HG03175 (cell line): ENCODE measurements at regions not wholly inside any gene's neighbourhood (a gene's known extent, or its start where the extent isn't known, plus 50 kb on each side); places are given as distances from the start of the nearest gene placed in this dataset.
"Not testable (repeated sequence)": the region's sequence is repeated elsewhere in the genome, so short reads cannot be mapped to it uniquely, and the experiment has no call there.

Source experiments
- ATAC-seq: cut with Tn5 transposase; IDR thresholded peaks from one replicate; pipeline ENCODE4 v1.9.1; 2021; ENCODE audit warnings: mild to moderate bottlenecking, moderate library complexity; ENCODE audit not compliant: unreplicated experiment

GRCh38 chr7:118898284-118898683 lies 673.8 kb downstream of the ANKRD7 start:
- no peak for ATAC-seq

GRCh38 chr7:118902600-118902999 lies 678.1 kb downstream of the ANKRD7 start:
- ATAC-seq = no peak

GRCh38 chr7:118907911-118908527 lies 683.5 kb downstream of the ANKRD7 start:
- no peak for ATAC-seq

GRCh38 chr7:118916120-118916519 lies 691.6 kb downstream of the ANKRD7 start:
- not testable (repeated sequence) for ATAC-seq

- ATAC-seq = no peak
Observed at GRCh38 chr7:118918556-118918955, 694.1 kb downstream of the ANKRD7 start.

GRCh38 chr7:118938845-118939244 lies 714.3 kb downstream of the ANKRD7 start:
- ATAC-seq = no peak

- no peak for ATAC-seq
Observed at GRCh38 chr7:118944271-118944670, 719.8 kb downstream of the ANKRD7 start.

- no peak for ATAC-seq
Observed at GRCh38 chr7:118945911-118946682, 721.6 kb downstream of the ANKRD7 start.

GRCh38 chr7:118948508-118948907 lies 724.0 kb downstream of the ANKRD7 start:
- no peak for ATAC-seq

GRCh38 chr7:118949031-118949430 lies 724.5 kb downstream of the ANKRD7 start:
- no peak for ATAC-seq

GRCh38 chr7:118956285-118956684 lies 731.8 kb downstream of the ANKRD7 start:
- ATAC-seq = not testable (repeated sequence)

GRCh38 chr7:118969370-118969769 lies 744.9 kb downstream of the ANKRD7 start:
- ATAC-seq = no peak

GRCh38 chr7:118971706-118972105 lies 747.2 kb downstream of the ANKRD7 start:
- no peak for ATAC-seq

- no peak for ATAC-seq
Observed at GRCh38 chr7:118974836-118975235, 750.3 kb downstream of the ANKRD7 start.

- ATAC-seq = no peak
Observed at GRCh38 chr7:118995350-118995749, 770.8 kb downstream of the ANKRD7 start.

- no peak for ATAC-seq
Observed at GRCh38 chr7:119007236-119007635, 782.7 kb downstream of the ANKRD7 start.

- no peak for ATAC-seq
Observed at GRCh38 chr7:119010635-119011034, 786.1 kb downstream of the ANKRD7 start.

- ATAC-seq = no peak
Observed at GRCh38 chr7:119026391-119026790, 801.9 kb downstream of the ANKRD7 start.

GRCh38 chr7:119028736-119029135 lies 804.2 kb downstream of the ANKRD7 start:
- ATAC-seq = no peak

GRCh38 chr7:119032136-119032535 lies 807.6 kb downstream of the ANKRD7 start:
- not testable (repeated sequence) for ATAC-seq

- ATAC-seq = no peak
Observed at GRCh38 chr7:119033641-119034040, 809.1 kb downstream of the ANKRD7 start.

GRCh38 chr7:119037941-119038340 lies 813.4 kb downstream of the ANKRD7 start:
- no peak for ATAC-seq
